HuH-7 (cell line): ENCODE measurements at regions not wholly inside any gene's neighbourhood (a gene's known extent, or its start where the extent isn't known, plus 50 kb on each side); places are given as distances from the start of the nearest gene placed in this dataset.
"Not testable (repeated sequence)": the region's sequence is repeated elsewhere in the genome, so short reads cannot be mapped to it uniquely, and the experiment has no call there.

Experiments
- DNase-seq: peaks from one replicate; pipeline ENCODE4 v3.0.0; 2011; ENCODE audit warnings: low spot score

- DNase-seq = not testable (repeated sequence)
Observed at GRCh38 chrX:31014474-31014873, 57.4 kb downstream of the FTHL17 start.

GRCh38 chrX:31012509-31013025, 59.3 kb downstream of the FTHL17 start:
- peak; percentile 5 for DNase-seq

GRCh38 chrX:31007321-31007720, 64.5 kb downstream of the FTHL17 start:
- DNase-seq = no peak

DNA sequence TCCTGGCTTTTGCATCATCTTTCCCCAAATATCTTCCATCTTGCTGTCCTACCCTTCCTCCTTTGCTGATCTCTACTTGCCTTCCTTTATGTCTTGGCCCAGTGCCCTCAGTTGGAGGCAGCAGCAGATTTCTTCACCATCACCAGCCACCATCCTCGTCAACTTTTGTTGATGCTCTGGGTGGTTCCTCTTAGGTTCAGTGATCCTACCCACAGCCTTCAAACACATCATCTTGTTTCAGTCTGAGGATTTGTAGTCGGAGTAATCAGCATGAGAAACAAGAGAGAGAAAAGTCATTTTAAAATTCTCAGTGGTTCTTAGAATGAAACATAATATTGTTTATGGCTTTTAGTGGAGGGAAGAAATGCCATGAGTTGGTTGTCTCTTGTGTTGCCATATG, 65.8 kb downstream of the FTHL17 start:
- DNase-seq = no peak

GRCh38 chrX:30997411-30997810, 74.4 kb downstream of the FTHL17 start:
- DNase-seq = no peak

DNA sequence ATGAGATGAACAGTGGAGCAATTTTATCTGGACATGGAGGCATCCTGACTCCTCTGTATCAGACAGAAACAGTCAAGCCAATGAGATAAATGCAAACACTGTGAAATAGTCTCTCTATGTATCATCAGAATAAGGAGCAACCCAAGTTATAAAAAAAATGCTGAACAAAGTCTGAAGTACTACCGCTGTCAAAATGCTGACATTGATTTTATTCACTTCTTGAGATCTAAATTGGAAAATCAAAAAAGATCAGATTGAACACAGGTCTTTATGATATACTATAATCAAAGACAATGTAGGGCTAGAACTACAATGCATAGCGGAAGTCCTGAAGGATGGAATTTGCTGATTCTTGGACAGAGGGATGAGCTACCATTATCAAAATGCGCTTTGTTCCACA, 76.1 kb downstream of the FTHL17 start:
- no peak for DNase-seq

- no peak for DNase-seq
Observed at GRCh38 chrX:30995060-30995700, 76.7 kb downstream of the FTHL17 start.

- not testable (repeated sequence) for DNase-seq
Observed at GRCh38 chrX:30994018-30994417, 77.8 kb downstream of the FTHL17 start.

GRCh38 chrX:30992381-30992904, 79.4 kb downstream of the FTHL17 start:
- peak; percentile 8 for DNase-seq

- DNase-seq = no peak
Observed at GRCh38 chrX:30990361-30990760, 81.5 kb downstream of the FTHL17 start.

GRCh38 chrX:30982467-30982866, 89.4 kb downstream of the FTHL17 start:
- no peak for DNase-seq

GRCh38 chrX:30981968-30982367, 89.9 kb downstream of the FTHL17 start:
- no peak for DNase-seq

DNA sequence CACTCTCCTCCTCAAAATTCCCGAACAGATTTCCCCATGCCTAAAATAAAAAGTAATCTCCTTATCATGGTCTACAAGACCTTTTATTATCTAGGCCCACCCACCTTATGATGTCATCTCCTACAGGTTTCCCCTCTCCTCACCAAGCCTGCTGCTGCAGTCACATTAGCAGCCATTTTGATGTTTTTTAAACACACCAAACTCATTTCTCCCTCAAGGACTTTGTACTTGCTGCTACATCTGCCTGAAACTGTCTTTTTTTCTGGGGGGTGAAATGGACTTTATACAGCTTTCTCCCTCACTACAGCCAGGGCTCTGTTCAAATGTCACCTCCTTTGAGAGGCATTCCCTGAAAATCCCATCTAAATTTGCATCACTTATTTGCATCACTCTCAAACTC, 90.2 kb upstream of the TAB3 start:
- no peak for DNase-seq

DNA sequence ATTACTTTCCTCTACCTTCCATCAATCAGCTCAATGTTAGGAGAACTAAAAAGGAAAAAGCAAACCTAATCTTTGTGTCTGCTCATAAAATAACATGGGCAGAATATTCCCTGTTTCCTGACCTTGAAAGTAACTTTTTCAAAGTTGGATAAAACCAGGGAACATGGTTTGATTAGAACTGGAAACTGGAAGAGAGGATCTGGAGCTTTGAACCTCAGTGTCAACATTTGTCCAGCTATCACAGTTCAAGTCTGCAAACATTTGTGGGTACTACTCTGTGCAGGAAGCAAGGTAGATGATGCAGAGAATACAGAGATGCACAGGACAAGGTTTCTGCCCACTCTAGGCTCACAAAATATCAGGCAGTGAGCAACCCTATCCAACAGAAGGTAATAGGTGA, 86.4 kb upstream of the TAB3 start:
- no peak for DNase-seq

DNA sequence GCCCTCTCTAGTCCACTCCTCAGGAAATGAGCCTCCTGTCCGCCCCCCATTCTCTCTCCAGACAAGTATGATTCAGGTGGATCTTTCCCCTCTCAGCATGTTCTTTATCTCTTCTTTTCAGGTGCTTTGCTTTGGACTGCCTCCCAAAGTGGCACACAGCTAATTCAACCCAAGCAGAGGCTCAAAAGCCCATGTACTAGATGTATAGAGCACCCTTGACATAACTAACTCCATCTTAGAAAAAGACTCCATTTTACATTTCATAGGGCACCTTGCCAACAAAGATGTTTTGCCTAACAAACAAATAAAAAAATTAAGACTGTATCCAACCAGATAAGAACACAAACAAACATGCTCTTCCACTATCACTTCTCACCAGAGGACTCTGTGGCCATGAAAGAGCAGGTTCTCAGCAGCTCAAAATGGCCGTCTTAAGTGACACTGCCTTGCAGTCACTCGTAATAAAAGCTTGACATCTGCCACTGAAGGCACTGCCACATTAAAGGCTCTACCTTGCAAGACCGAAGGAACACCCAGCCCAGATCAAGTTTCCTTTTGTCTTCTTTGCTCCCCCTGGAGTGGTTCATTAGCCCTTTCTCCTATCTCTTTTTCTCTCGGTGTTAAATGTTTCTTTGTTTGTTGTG, 84.9 kb upstream of the TAB3 start:
- no peak for DNase-seq

- peak; percentile 18 for DNase-seq
Observed at GRCh38 chrX:30971774-30972603, 82.9 kb upstream of the TAB3 start.

- DNase-seq = no peak
Observed at GRCh38 chrX:30967516-30967915, 78.5 kb upstream of the TAB3 start.

- no peak for DNase-seq
Observed at GRCh38 chrX:30965767-30966166, 76.7 kb upstream of the TAB3 start.

DNA sequence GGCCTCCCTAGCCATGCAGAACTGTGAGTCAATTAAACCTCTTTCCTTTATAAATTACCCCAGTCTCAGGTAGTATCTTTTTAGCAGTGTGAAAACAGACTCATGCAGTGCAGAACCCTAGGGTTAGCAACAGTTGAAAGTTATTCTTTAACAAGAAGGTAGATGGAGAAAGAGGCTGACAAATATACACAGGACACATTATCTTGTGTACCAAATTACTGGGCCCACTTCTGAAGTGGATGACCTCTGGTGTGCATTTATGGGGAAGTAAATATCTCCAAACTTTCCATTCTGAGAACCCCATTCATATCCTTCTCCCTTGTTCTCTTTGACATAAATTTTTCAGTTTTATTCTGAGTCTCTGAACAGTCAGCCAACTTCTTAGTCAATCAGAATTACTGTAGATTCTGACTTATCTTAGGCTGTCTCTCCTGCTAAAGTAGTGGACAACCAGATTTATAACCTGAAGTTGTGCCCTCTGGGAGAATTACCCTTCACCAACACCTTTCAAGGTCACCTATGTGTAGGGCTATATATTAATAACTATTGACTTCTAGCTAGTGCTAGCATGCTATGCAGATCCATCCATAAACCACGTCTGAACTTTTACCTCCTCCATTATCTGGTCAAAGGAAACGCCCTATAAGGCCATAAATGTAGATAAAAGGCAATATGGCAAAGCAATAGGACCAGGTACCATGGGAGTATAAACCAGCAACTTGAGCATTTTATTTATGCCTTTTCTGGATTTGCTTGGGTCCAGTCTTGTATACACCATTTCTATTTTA, 72.5 kb upstream of the TAB3 start:
- DNase-seq = no peak

DNA sequence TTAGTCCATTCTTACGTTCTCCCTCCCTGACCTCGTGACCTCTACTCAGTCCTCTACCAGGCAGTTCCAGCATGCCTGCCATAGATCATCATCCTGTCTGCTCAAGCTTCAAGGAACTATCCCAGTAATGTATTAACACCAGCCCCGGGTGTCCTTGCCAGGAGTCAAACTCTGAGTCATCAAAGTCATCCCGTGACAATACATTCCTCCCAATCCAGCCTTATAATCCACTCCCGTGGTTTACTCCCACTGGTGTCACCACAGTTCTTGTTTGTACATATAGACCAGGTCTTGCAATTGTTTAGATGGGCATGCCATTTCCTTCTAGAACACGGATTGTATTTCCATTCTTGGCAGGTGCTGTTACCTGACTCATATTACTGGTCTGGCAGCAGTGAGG, 68.7 kb upstream of the TAB3 start:
- no peak for DNase-seq

DNA sequence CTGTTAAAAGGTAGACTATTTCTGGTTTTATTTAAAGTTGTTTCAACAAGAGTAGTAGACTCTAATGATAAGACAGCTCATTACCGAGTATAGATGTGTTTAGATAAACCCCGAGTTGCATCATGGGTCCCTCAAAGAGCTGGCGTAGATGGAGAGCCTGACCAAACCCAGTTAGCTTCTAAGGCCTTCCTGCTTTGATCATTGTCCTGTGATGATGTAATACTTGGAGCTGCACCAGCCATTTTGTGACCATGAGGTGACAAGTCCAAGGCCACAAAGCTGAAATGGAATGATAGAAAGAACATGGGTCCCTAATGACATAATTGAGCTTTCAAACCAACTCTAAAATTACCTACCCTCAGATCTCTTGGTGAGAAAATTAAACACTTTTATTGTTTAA, 66.6 kb upstream of the TAB3 start:
- no peak for DNase-seq

DNA sequence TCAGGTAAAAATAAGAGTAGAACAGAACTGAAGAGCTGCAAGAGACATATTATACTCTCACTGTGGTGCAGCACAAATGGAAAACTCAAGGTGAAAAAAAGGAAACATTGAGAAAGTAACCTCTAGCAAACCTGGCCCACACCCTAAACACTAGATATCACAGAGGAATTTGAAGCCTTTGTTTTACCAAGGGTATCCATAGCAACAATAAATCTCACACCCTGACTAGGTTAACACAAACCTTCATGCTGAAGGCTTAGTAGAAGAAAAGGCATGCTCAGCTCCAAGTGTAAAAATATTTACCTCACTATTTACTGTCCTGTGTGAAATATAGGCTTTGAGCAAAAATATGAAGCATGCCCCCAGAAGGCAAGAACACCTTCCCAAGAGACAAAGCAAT, 61.9 kb upstream of the TAB3 start:
- DNase-seq = no peak
